ENCODE measurements at regions not wholly inside any gene's neighbourhood (a gene's known extent, or its start where the extent isn't known, plus 50 kb on each side); places are given as distances from the start of the nearest gene placed in this dataset.

GRCh38 chr4:30930276-30930675 is 210.1 kb downstream of the PCDH7 start:
- TF ChIP-seq RAD21 (IDR thresholded peaks at IDR 0.05; ENCODE audit: low read depth) = no peak
- no peak for TF ChIP-seq CEBPB (IDR thresholded peaks at IDR 0.05)
- TF ChIP-seq TCF12 (IDR thresholded peaks at IDR 0.05; ENCODE audit: low read depth) = no peak
- TF ChIP-seq, protein P1, sequence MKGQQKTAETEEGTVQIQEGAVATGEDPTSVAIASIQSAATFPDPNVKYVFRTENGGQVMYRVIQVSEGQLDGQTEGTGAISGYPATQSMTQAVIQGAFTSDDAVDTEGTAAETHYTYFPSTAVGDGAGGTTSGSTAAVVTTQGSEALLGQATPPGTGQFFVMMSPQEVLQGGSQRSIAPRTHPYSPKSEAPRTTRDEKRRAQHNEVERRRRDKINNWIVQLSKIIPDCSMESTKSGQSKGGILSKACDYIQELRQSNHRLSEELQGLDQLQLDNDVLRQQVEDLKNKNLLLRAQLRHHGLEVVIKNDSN (IDR thresholded peaks at IDR 0.05) = no peak
- TF ChIP-seq CREB1 (IDR thresholded peaks at IDR 0.05; ENCODE audit: low read depth) = no peak
- TF ChIP-seq FOXM1 (IDR thresholded peaks at IDR 0.05; ENCODE audit: borderline replicate concordance, low read depth) = no peak
- TF ChIP-seq EGR1 (IDR thresholded peaks at IDR 0.05) = no peak
- TF ChIP-seq REST (IDR thresholded peaks at IDR 0.05; ENCODE audit: low read depth) = no peak
- TF ChIP-seq NFIC (IDR thresholded peaks at IDR 0.05) = no peak

- TF ChIP-seq CREB1 (IDR thresholded peaks at IDR 0.05; ENCODE audit: low read depth) = no peak
- no peak for TF ChIP-seq CEBPB (IDR thresholded peaks at IDR 0.05)
- no peak for TF ChIP-seq RAD21 (IDR thresholded peaks at IDR 0.05; ENCODE audit: low read depth)
- no peak for TF ChIP-seq EP300 (IDR thresholded peaks at IDR 0.05; ENCODE audit: borderline replicate concordance)
- no peak for TF ChIP-seq TCF12 (IDR thresholded peaks at IDR 0.05; ENCODE audit: low read depth)
- TF ChIP-seq, protein P2, sequence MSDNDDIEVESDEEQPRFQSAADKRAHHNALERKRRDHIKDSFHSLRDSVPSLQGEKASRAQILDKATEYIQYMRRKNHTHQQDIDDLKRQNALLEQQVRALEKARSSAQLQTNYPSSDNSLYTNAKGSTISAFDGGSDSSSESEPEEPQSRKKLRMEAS (IDR thresholded peaks at IDR 0.05) = no peak
- TF ChIP-seq TAF1 (IDR thresholded peaks at IDR 0.05; ENCODE audit: low read depth) = no peak
- TF ChIP-seq ZBTB7A (IDR thresholded peaks at IDR 0.05; ENCODE audit: low read depth) = no peak
- no peak for TF ChIP-seq NFIC (IDR thresholded peaks at IDR 0.05)
These were observed 212.4 kb downstream of the PCDH7 start for GRCh38 chr4:30932581-30932980.

GRCh38 chr4:30939069-30939468 is 218.9 kb downstream of the PCDH7 start:
- TF ChIP-seq TCF12 (IDR thresholded peaks at IDR 0.05; ENCODE audit: low read depth) (no peak), RAD21 (IDR thresholded peaks at IDR 0.05; ENCODE audit: low read depth) (no peak), TEAD4 (IDR thresholded peaks at IDR 0.05) (no peak), EP300 (IDR thresholded peaks at IDR 0.05; ENCODE audit: borderline replicate concordance) (no peak), CREB1 (IDR thresholded peaks at IDR 0.05; ENCODE audit: low read depth) (no peak), FOXM1 (IDR thresholded peaks at IDR 0.05; ENCODE audit: borderline replicate concordance, low read depth) (no peak), ZBTB7A (IDR thresholded peaks at IDR 0.05; ENCODE audit: low read depth) (no peak), REST (IDR thresholded peaks at IDR 0.05; ENCODE audit: low read depth) (no peak), YY1 (IDR thresholded peaks at IDR 0.05; ENCODE audit: low read depth) (no peak), CEBPB (IDR thresholded peaks at IDR 0.05) (no peak), TAF1 (IDR thresholded peaks at IDR 0.05; ENCODE audit: low read depth) (no peak), EGR1 (IDR thresholded peaks at IDR 0.05) (no peak), NFIC (IDR thresholded peaks at IDR 0.05) (no peak)
- TF ChIP-seq, protein P2 (IDR thresholded peaks at IDR 0.05) = no peak
- TF ChIP-seq, protein P1 (IDR thresholded peaks at IDR 0.05) = no peak

DNA sequence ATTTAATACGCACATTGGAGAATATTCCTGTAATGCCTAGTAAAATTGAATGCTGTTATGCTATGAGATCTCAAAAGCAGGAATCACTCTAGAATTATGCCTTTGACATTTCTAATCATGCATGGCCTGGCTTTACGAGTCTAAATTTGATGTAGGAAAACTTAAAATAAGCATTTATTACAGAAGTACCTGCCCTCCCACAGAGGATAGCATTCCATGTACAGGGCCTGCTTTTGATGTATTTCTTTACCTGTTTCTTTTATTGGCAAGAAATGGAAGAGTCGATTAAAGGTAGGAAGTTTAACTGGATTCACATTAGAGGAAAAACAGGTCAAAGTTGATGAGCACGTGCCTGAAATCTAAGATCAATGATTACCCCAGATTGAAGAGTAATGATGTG is 219.5 kb downstream of the PCDH7 start:
- no peak for TF ChIP-seq EP300 (IDR thresholded peaks at IDR 0.05; ENCODE audit: borderline replicate concordance)
- TF ChIP-seq TEAD4 (IDR thresholded peaks at IDR 0.05) = no peak
- no peak for TF ChIP-seq ZBTB7A (IDR thresholded peaks at IDR 0.05; ENCODE audit: low read depth)
- TF ChIP-seq YY1 (IDR thresholded peaks at IDR 0.05; ENCODE audit: low read depth) = no peak
- TF ChIP-seq TCF12 (IDR thresholded peaks at IDR 0.05; ENCODE audit: low read depth) = no peak
- TF ChIP-seq TAF1 (IDR thresholded peaks at IDR 0.05; ENCODE audit: low read depth) = no peak
- TF ChIP-seq, protein P2 (IDR thresholded peaks at IDR 0.05) = no peak
- TF ChIP-seq FOXM1 (IDR thresholded peaks at IDR 0.05; ENCODE audit: borderline replicate concordance, low read depth) = no peak
- no peak for TF ChIP-seq NFIC (IDR thresholded peaks at IDR 0.05)
- no peak for TF ChIP-seq EGR1 (IDR thresholded peaks at IDR 0.05)
- no peak for TF ChIP-seq CREB1 (IDR thresholded peaks at IDR 0.05; ENCODE audit: low read depth)
- TF ChIP-seq, protein P1 (IDR thresholded peaks at IDR 0.05) = no peak
- no peak for TF ChIP-seq CEBPB (IDR thresholded peaks at IDR 0.05)

GRCh38 chr4:30941641-30942040 is 221.5 kb downstream of the PCDH7 start:
- TF ChIP-seq TAF1 (IDR thresholded peaks at IDR 0.05; ENCODE audit: low read depth) (no peak), RAD21 (IDR thresholded peaks at IDR 0.05; ENCODE audit: low read depth) (no peak), YY1 (IDR thresholded peaks at IDR 0.05; ENCODE audit: low read depth) (no peak), FOXM1 (IDR thresholded peaks at IDR 0.05; ENCODE audit: borderline replicate concordance, low read depth) (no peak), CEBPB (IDR thresholded peaks at IDR 0.05) (no peak), TEAD4 (IDR thresholded peaks at IDR 0.05) (no peak), ZBTB7A (IDR thresholded peaks at IDR 0.05; ENCODE audit: low read depth) (no peak), CREB1 (IDR thresholded peaks at IDR 0.05; ENCODE audit: low read depth) (no peak), NFIC (IDR thresholded peaks at IDR 0.05) (no peak), EP300 (IDR thresholded peaks at IDR 0.05; ENCODE audit: borderline replicate concordance) (no peak)
- TF ChIP-seq, protein P2 (IDR thresholded peaks at IDR 0.05) = no peak
